ENCODE measurements at regions not wholly inside any gene's neighbourhood (a gene's known extent, or its start where the extent isn't known, plus 50 kb on each side); places are given as distances from the start of the nearest gene placed in this dataset.
A peak's percentile ranks its signal among the peaks of the same experiment; 100 is the strongest.

- Histone ChIP-seq H3K4me1 (peaks cover 0 to 10% (median 0%) of the 10 kb centered on the region in 9 donors), H3K27ac (no peak overlapping the region), H3K27me3 (no peaks in the 10 kb centered on the region), H3K36me3 (no peaks in the 10 kb centered on the region), H3K4me3 (no peak overlapping the region), H3K9me3 (no peaks in the 10 kb centered on the region)
- ATAC-seq (no peak), DNase-seq (no peak)
- intact Hi-C loops (cut with DNase I), result no loop called here
- 98 to 99% methylated on average over 5 of the region's 5 CpGs for WGBS, 2 donors
- no peak for TF ChIP-seq CTCF (IDR thresholded peaks at IDR 0.05)
Measured at GRCh38 chr2:217448860-217449259, 553.9 kb downstream of the TNS1 start.

- intact Hi-C loops (cut with DNase I), result no loop called here
- Histone ChIP-seq H3K4me1 (peaks cover 0 to 4% (median 0%) of the 10 kb centered on the region in 9 donors), H3K27me3 (no peaks in the 10 kb centered on the region), H3K36me3 (no peaks in the 10 kb centered on the region), H3K27ac (no peak overlapping the region), H3K4me3 (no peak overlapping the region), H3K9me3 (no peaks in the 10 kb centered on the region)
- DNase-seq (no peak), ATAC-seq (peak in 3 of 8 donors; percentile 22 to 55 (median 51))
- no peak for TF ChIP-seq CTCF (IDR thresholded peaks at IDR 0.05)
- WGBS, 2 donors, result 72 to 78% methylated on average over 4 of the region's 4 CpGs
Measured at GRCh38 chr2:217445723-217446122, 557.1 kb downstream of the TNS1 start.

DNA sequence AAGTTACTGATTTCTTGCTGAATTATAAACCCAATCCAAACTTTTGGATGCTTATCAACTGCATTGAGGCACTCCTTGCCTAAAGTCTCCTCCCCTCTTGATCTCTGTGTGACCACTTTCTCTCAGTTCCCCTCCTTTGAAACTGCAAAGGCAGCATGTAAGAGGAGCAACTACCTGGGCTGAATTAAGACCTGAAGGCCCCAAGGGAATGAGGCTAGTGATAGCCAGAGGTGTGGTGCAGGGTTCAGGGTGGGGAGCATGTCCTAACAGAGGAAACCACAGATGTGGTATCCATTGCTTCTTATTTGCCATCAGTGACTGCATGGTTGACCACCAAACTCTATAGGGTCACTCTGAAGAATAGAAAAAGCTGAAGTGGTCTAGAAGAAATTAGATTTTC, 557.9 kb downstream of the TNS1 start:
- Histone ChIP-seq H3K27me3 (no peaks in the 10 kb centered on the region), H3K4me1 (peaks cover 0 to 7% (median 0%) of the 10 kb centered on the region in 9 donors), H3K9me3 (no peaks in the 10 kb centered on the region), H3K27ac (no peak overlapping the region), H3K4me3 (no peak overlapping the region), H3K36me3 (no peaks in the 10 kb centered on the region)
- ATAC-seq (no peak), DNase-seq (no peak)
- TF ChIP-seq CTCF (IDR thresholded peaks at IDR 0.05), result no peak
- intact Hi-C loops (cut with DNase I), result no loop called here

DNA sequence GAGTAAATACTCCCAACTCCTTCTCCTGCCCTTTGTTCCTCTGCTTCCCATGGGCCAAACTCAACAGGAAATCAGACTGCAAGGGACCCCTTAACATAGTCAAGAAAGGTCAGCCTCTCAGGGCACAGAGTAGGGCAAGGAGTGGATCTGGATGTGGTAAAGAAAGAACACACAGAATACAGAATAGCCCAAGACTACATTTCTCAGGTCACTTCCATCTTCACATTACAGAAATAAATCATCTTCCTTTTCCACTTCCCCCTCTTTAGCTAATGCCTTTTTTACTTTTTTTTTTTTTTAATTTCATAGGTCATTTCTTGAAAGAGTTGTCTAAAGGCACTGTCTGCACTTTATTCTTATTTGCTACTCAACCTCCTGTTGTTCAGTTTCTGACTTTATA, 558.3 kb downstream of the TNS1 start:
- H3K4me3 ChIP-seq, result no peak overlapping the region
- no peak for ATAC-seq
- intact Hi-C loops (cut with DNase I), result no loop called here
- H3K36me3 ChIP-seq, result no peaks in the 10 kb centered on the region
- peaks cover 0 to 8% (median 0%) of the 10 kb centered on the region in 9 donors for H3K4me1 ChIP-seq
- DNase-seq, result no peak
- H3K27ac ChIP-seq, result no peak overlapping the region
- no peak for TF ChIP-seq CTCF (IDR thresholded peaks at IDR 0.05)
- H3K27me3 ChIP-seq, result no peaks in the 10 kb centered on the region
- H3K9me3 ChIP-seq, result no peaks in the 10 kb centered on the region

GRCh38 chr2:217443601-217444000, 559.2 kb downstream of the TNS1 start:
- Histone ChIP-seq H3K36me3 (no peaks in the 10 kb centered on the region), H3K9me3 (no peaks in the 10 kb centered on the region), H3K27me3 (no peaks in the 10 kb centered on the region), H3K27ac (no peak overlapping the region), H3K4me3 (no peak overlapping the region), H3K4me1 (peaks cover 0 to 8% (median 0%) of the 10 kb centered on the region in 9 donors)
- no peak for TF ChIP-seq CTCF (IDR thresholded peaks at IDR 0.05)
- DNase-seq, result no peak
- WGBS, 2 donors, result 91 to 100% methylated on average over 1 of the region's 1 CpG
- intact Hi-C loops (cut with DNase I), result no loop called here
- ATAC-seq, result no peak
